ENCODE measurements at regions not wholly inside any gene's neighbourhood (a gene's known extent, or its start where the extent isn't known, plus 50 kb on each side); places are given as distances from the start of the nearest gene placed in this dataset.

- TF ChIP-seq CTCF (IDR thresholded peaks at IDR 0.05; ENCODE audit: unreplicated experiment): no peak
- H3K9me3 Mint-ChIP-seq (ENCODE audit: low read depth): no peaks in the 10 kb centered on the region
- H3K4me3 Mint-ChIP-seq (ENCODE audit: low read depth): no peak overlapping the region
- H3K36me3 Mint-ChIP-seq (ENCODE audit: insufficient read depth): no peaks in the 10 kb centered on the region
- DNase-seq (ENCODE audit: low spot score, unreplicated experiment): no peak
- H3K27me3 Mint-ChIP-seq: peaks cover 4% of the 10 kb centered on the region
- H3K4me1 Mint-ChIP-seq (ENCODE audit: low read depth): no peaks in the 10 kb centered on the region
- H3K27ac Mint-ChIP-seq: no peak overlapping the region
Observed at GRCh38 chr10:16117305-16117695, 257.0 kb upstream of the MINDY3 start.

GRCh38 chr10:16119445-16119844 is 259.1 kb upstream of the MINDY3 start:
- H3K27ac Mint-ChIP-seq: no peak overlapping the region
- TF ChIP-seq CTCF (IDR thresholded peaks at IDR 0.05; ENCODE audit: unreplicated experiment): no peak
- DNase-seq (ENCODE audit: low spot score, unreplicated experiment): no peak
- no peaks in the 10 kb centered on the region for H3K36me3 Mint-ChIP-seq (ENCODE audit: insufficient read depth)
- no peaks in the 10 kb centered on the region for H3K9me3 Mint-ChIP-seq (ENCODE audit: low read depth)
- H3K4me3 Mint-ChIP-seq (ENCODE audit: low read depth): no peak overlapping the region
- H3K4me1 Mint-ChIP-seq (ENCODE audit: low read depth): no peaks in the 10 kb centered on the region
- peaks cover 14% of the 10 kb centered on the region for H3K27me3 Mint-ChIP-seq

GRCh38 chr10:16120563-16120962 is 260.3 kb upstream of the MINDY3 start:
- no peaks in the 10 kb centered on the region for H3K4me1 Mint-ChIP-seq (ENCODE audit: low read depth)
- no peaks in the 10 kb centered on the region for H3K9me3 Mint-ChIP-seq (ENCODE audit: low read depth)
- no peak for TF ChIP-seq CTCF (IDR thresholded peaks at IDR 0.05; ENCODE audit: unreplicated experiment)
- DNase-seq (ENCODE audit: low spot score, unreplicated experiment): no peak
- H3K4me3 Mint-ChIP-seq (ENCODE audit: low read depth): no peak overlapping the region
- H3K27ac Mint-ChIP-seq: no peak overlapping the region
- H3K36me3 Mint-ChIP-seq (ENCODE audit: insufficient read depth): no peaks in the 10 kb centered on the region
- peaks cover 14% of the 10 kb centered on the region for H3K27me3 Mint-ChIP-seq

GRCh38 chr10:16141499-16141898 is 281.2 kb upstream of the MINDY3 start:
- H3K9me3 Mint-ChIP-seq (ENCODE audit: low read depth): no peaks in the 10 kb centered on the region
- H3K4me3 Mint-ChIP-seq (ENCODE audit: low read depth): no peak overlapping the region
- no peak for DNase-seq (ENCODE audit: low spot score, unreplicated experiment)
- H3K27ac Mint-ChIP-seq: no peak overlapping the region
- H3K36me3 Mint-ChIP-seq (ENCODE audit: insufficient read depth): no peaks in the 10 kb centered on the region
- H3K27me3 Mint-ChIP-seq: no peaks in the 10 kb centered on the region
- no peak for TF ChIP-seq CTCF (IDR thresholded peaks at IDR 0.05; ENCODE audit: unreplicated experiment)
- H3K4me1 Mint-ChIP-seq (ENCODE audit: low read depth): no peaks in the 10 kb centered on the region

GRCh38 chr10:16146993-16147392 is 286.7 kb upstream of the MINDY3 start:
- no peaks in the 10 kb centered on the region for H3K4me1 Mint-ChIP-seq (ENCODE audit: low read depth)
- no peak for TF ChIP-seq CTCF (IDR thresholded peaks at IDR 0.05; ENCODE audit: unreplicated experiment)
- DNase-seq (ENCODE audit: low spot score, unreplicated experiment): no peak
- peaks cover 7% of the 10 kb centered on the region for H3K9me3 Mint-ChIP-seq (ENCODE audit: low read depth)
- no peaks in the 10 kb centered on the region for H3K27me3 Mint-ChIP-seq
- no peak overlapping the region for H3K27ac Mint-ChIP-seq
- H3K36me3 Mint-ChIP-seq (ENCODE audit: insufficient read depth): no peaks in the 10 kb centered on the region
- H3K4me3 Mint-ChIP-seq (ENCODE audit: low read depth): no peak overlapping the region
